GM18861 (cell line): ENCODE measurements at regions not wholly inside any gene's neighbourhood (a gene's known extent, or its start where the extent isn't known, plus 50 kb on each side); places are given as distances from the start of the nearest gene placed in this dataset.
"Not testable (repeated sequence)": the region's sequence is repeated elsewhere in the genome, so short reads cannot be mapped to it uniquely, and the experiment has no call there.

Source experiments
- ATAC-seq: cut with Tn5 transposase; IDR thresholded peaks from one replicate; pipeline ENCODE4 v1.9.1; 2021; ENCODE audit not compliant: unreplicated experiment

GRCh38 chr15:66882251-66883020 is 180.4 kb downstream of the SMAD6 start:
- ATAC-seq = no peak

- ATAC-seq = no peak
Measured at GRCh38 chr15:66883284-66883911, 181.4 kb downstream of the SMAD6 start.

- no peak for ATAC-seq
Measured at GRCh38 chr15:66884115-66884622, 181.2 kb upstream of the SMAD3 start.

DNA sequence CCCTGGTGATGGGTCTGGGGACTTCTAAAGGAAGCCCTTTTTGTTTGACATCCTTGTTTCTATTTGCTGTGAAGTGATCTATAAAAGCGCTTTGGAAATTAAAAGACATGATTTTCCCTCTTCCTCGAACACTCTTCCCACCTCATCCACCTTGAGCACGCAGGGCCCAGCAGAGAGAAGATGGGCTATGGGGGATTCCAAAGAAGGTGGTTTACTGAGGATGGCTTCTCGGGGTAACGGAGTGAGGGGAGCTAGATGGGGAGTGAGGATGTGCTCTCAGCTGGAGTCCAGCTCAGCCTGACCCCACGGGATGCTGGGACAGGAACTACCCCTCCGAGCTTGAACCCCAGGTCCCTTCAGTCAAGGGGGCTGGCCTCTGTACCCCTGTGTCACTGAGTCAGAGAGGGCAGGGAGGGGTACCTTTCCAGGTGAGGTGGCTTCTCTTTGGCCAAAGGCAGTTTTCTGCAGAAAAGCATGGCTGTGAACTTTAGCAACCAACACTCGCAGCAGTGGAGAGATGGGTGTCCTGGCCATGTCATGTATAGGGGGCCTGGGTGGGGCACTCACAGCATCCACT is 180.7 kb upstream of the SMAD3 start:
- ATAC-seq = no peak

DNA sequence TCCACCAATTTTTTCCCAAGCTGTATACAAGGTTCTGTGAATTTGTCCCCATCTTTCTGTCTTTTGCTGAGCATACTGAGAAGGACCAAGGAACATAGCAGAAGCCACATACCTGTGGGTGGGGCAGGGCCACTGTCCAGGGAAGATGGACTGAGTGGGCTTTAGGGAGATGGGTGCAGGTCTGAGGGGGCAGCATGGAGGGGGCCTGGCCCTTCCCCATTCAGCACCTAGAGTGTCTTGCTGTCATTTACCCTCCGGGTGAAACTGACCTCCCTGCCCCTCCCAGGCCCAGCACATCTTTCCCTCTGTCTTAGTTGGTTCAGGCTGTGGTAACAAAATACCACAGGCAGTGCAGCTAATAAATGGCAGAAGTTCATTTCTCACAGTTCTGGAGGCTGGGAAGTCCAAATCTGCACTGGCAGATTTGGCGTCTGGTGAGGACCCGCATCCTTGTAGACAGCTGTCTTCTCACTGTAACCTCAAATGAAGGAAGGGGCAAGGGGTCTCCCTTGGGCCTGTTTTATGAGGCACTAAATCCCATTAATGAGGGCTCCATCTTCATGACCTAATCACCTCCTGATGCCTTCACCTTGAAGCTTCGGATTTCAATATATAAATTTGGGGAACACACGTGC is 180.0 kb upstream of the SMAD3 start:
- ATAC-seq = no peak

DNA sequence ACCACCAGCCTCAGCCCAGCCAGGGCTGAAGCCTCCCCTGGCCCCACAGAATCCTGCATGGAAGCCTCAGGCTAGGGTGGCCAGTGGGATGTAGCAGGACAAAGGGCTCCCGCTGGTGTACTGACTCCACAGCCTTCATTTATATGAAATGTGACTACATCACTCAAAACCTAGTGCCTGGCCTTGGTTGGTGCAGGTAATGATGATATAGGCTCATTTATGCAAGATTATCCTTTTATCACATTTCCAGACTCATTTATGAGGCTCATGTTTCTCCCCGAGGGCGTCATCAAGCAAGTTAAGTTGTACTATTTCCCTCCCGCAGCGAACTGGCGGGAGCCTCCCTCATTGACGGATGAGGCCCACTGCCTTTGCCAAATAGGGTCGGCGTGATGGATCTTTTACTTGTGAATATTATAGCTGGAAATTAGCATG is 179.1 kb upstream of the SMAD3 start:
- no peak for ATAC-seq

DNA sequence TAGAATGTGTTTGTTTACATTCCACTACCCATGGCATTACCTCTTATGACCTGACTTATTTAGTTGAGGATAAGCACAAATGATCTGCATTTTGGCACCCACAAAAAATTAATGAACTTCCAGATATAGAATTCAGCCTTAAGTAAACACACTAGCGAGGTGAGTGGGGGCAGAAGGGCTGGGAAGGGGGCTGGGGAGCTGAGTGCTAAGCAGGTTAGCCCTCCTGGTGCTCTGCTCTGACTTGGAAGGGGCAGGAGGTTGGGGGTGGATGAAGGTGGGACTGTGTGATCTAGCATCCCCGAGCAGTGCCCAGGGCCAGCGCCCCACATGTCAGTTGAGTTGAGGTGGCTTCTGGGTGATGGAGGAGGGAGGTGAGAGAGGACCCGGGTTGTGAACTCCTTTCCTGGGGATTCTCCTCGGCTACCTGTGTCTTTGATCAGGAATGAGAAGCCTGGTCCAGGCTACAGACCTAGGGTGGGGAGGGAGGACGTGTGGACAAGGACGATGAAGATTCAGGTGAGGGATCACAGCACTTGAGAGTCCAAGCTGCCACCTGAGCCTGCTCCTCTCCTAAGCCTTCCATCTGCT is 178.6 kb upstream of the SMAD3 start:
- ATAC-seq = no peak

- ATAC-seq = not testable (repeated sequence)
Measured at GRCh38 chr15:66889298-66889697, 176.1 kb upstream of the SMAD3 start.

GRCh38 chr15:66891776-66892175 is 173.6 kb upstream of the SMAD3 start:
- ATAC-seq = no peak

DNA sequence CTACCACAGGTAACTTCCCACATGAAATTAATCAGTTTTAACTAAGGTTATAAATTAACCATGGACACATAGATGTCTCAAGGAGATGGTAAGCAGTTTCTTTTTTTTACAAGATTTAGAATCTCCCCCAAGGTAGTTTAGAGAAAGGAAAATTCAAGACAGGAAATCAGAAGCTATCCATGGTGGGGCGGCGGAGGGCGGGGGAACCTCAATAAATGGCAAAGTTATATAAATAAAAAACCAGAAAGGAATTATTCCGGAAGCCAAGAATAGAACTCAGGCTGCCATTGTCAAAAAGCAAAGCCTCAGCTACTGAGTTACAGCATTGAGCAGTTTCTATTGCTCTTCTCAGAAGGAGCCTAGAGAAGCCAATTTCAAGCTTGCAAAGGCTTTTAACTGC is 172.1 kb upstream of the SMAD3 start:
- no peak for ATAC-seq

- no peak for ATAC-seq
Measured at GRCh38 chr15:66894363-66894762, 171.0 kb upstream of the SMAD3 start.

DNA sequence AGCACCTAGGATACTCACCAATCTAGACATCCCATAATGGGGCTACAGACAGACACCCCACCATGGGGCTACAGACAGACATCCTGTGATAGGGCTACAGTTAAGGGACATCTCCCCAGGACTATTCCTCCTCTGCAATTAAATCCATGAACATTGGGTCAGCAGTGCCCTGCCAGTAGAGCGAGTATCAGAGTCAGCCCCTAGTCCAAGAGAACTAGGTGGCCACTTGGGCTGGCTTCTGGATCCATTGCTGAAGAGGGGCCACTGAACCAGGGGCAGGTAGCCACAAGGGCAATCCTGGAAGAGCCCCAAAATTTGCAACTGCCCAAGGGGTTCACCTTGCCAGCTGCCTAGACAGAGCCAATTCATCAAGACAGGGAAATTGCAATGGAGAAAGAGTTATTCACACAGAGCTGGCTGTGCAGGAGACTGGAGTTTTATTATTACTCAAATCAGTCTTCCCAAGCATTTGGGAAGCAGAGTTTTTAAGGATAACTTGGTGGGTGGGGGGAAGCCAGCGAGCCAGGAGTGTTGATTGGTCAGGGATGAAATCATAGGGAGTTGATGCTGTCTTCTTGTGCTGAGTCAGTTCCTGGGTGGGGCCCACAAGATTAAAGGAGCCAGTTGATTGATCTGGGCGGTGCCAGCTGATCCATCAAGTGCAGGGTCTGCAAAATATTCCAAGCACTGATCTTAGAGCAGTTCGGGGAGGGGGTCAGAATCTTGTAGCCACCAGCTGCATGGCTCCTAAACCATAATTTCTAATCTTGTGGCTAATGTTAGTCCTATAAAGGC is 170.2 kb upstream of the SMAD3 start:
- no peak for ATAC-seq

DNA sequence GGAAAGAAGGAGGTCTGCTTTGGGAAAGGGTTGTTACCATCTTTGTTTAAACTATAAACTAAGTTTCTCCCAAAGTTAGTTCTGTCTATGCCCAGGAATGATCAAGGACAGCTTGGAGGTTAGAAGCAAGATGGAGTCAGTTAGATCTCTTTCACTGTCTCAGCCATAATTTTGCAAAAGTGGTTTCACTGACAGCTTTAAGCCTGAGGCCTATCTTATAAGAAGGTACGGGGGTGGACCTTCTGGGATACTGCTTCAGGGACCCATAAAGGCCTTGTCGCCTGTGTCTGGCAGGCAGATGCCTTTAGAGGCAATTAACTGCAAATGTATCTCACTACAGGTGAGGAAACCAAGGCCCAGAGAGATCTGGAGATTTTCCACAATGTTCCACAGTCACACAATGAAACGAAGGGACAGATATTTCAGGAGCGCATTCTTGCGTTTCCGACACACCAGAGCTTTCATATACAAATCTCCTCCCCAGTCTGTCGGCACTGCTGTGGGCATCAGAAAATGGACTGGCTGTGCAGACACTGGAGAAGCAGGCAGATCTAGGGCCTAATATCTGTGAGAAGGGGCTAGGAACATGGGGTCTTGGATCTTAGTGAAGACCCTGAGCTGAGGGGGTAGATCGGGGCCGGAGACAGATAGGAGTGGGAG is 169.5 kb upstream of the SMAD3 start:
- ATAC-seq = no peak

GRCh38 chr15:66896611-66897010 is 168.8 kb upstream of the SMAD3 start:
- ATAC-seq = no peak

DNA sequence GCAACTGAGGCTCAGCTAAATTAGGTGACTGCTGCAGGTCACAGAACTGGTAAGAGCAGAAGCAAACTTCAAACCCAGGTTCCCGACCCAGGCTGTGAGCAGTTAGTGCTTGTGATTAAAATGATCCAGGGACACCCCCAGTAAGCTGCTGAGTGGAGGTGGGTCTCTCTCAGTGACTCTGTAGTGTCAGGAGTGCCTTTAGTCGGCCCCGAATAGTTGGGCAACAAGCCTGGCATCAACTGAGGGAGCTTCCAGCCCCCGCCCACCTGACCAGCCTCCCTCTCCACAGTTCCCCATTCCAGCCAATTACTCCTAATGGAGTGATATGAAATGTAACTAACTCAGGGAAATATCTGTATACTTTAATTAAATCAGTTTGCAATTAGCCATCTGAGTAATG is 168.0 kb upstream of the SMAD3 start:
- no peak for ATAC-seq

GRCh38 chr15:66897971-66898370 is 167.4 kb upstream of the SMAD3 start:
- ATAC-seq = no peak

DNA sequence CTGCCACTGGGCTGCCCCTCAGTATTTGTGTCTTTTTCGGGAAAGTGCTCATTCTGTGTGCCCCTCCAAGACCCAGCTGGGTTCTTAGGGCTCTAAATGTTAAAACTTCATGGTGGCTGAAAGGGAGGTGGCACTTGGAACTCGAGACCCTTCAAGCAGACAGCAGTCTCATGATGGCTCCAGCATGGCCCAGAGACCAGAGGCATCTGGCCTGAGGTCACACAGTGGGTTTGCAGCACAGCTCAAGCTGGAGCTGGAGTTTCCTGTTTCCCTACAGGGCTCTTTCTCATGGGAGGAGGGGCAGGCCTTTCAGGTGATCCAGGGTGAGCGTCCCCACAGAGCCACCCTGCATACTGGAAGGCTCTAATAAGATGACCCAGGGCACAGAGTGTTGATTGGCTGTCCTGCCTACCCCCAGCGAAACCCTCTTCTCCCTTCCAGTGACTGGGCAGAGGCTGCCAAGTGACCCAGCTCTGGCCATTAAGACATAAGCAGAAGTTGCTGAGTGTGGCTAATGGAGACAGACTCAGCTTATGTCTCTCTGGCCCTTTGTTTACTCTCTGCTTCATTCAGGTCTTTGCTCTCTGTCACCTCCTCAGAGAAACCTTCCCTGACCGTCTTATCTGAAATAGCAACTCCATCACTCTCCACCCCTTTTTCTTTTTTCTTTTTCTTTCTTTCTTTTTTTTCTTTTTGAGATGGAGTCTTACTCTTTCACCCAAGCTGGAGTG is 166.6 kb upstream of the SMAD3 start:
- ATAC-seq = no peak

GRCh38 chr15:66899555-66900350 is 165.6 kb upstream of the SMAD3 start:
- no peak for ATAC-seq
